WI38 (cell line): ENCODE measurements at regions not wholly inside any gene's neighbourhood (a gene's known extent, or its start where the extent isn't known, plus 50 kb on each side); places are given as distances from the start of the nearest gene placed in this dataset.

Source experiments
- H3K4me3 ChIP-seq: 2 replicates; pipeline ENCODE4 v1.5.1; 2011; ENCODE audit warnings: low read depth, mild to moderate bottlenecking, control low read depth, low read length
- CTCF ChIP-seq: IDR thresholded peaks from 2 replicates; pipeline ENCODE4 v1.5.1; 2012; ENCODE audit warnings: low read depth, mild to moderate bottlenecking, control low read depth, low read length

GRCh38 chr6:18752278-18753068, 365.3 kb downstream of the RNF144B start:
- H3K4me3 ChIP-seq = no peak overlapping the region
- no peak for TF ChIP-seq CTCF

- no peak for TF ChIP-seq CTCF
- H3K4me3 ChIP-seq = no peak overlapping the region
These were observed 365.9 kb downstream of the RNF144B start for GRCh38 chr6:18753076-18753475.

- no peak overlapping the region for H3K4me3 ChIP-seq
- TF ChIP-seq CTCF = no peak
These were observed 375.9 kb downstream of the RNF144B start for GRCh38 chr6:18763086-18763485.

GRCh38 chr6:18784794-18785193, 397.6 kb downstream of the RNF144B start:
- TF ChIP-seq CTCF = no peak

GRCh38 chr6:18785810-18786490, 398.8 kb downstream of the RNF144B start:
- no peak overlapping the region for H3K4me3 ChIP-seq
- TF ChIP-seq CTCF = no peak

More at GRCh38 chr6:18784794-18785193, 397.6 kb downstream of the RNF144B start:
- no peak overlapping the region for H3K4me3 ChIP-seq

- no peak for TF ChIP-seq CTCF
- H3K4me3 ChIP-seq = no peak overlapping the region
These were observed 405.7 kb downstream of the RNF144B start for GRCh38 chr6:18792866-18793265.

- no peak for TF ChIP-seq CTCF
- H3K4me3 ChIP-seq = no peak overlapping the region
These were observed 408.6 kb downstream of the RNF144B start for GRCh38 chr6:18795726-18796125.
